ENCODE measurements at regions not wholly inside any gene's neighbourhood (a gene's known extent, or its start where the extent isn't known, plus 50 kb on each side); places are given as distances from the start of the nearest gene placed in this dataset.

- TF ChIP-seq CTCF (IDR thresholded peaks at IDR 0.05) (no peak), POLR2A (IDR thresholded peaks at IDR 0.05) (no peak)
Observed at GRCh38 chr1:101406271-101406670, 169.5 kb downstream of the S1PR1 start.
